ENCODE measurements at regions not wholly inside any gene's neighbourhood (a gene's known extent, or its start where the extent isn't known, plus 50 kb on each side); places are given as distances from the start of the nearest gene placed in this dataset.

GRCh38 chr11:81032906-81033305 lies 1592.1 kb upstream of the TENM4 start:
- TF ChIP-seq POLR2AphosphoS5 (IDR thresholded peaks at IDR 0.05; ENCODE audit: insufficient read depth, low read depth, low read length) (no peak), MAX (IDR thresholded peaks at IDR 0.05; ENCODE audit: insufficient read depth, insufficient read length) (no peak), JUN (IDR thresholded peaks at IDR 0.05; ENCODE audit: borderline replicate concordance, insufficient read depth, insufficient read length, low read depth) (no peak), CTCF (IDR thresholded peaks at IDR 0.05; ENCODE audit: extremely low read depth in 1 of 2, insufficient read depth in 1 of 2, low read depth in 1 of 2, low read length in 2 of 2) (no peak), GATA2 (IDR thresholded peaks at IDR 0.05; ENCODE audit: insufficient read depth, insufficient read length, low read depth, low read length) (no peak), FOS (IDR thresholded peaks at IDR 0.05; ENCODE audit: borderline replicate concordance, insufficient read depth, low read length) (no peak), POLR2A (IDR thresholded peaks at IDR 0.05; ENCODE audit: low read depth, low read length) (no peak), EZH2 (IDR thresholded peaks at IDR 0.05; ENCODE audit: borderline replicate concordance, low read depth, low read length, severe bottlenecking) (no peak), MYC (IDR thresholded peaks at IDR 0.05; ENCODE audit: low read depth, low read length) (no peak)
- no peak overlapping the region for H2AFZ ChIP-seq (ENCODE audit: low read depth, low read length)
- no peaks in the 10 kb centered on the region for H4K20me1 ChIP-seq (replicated peaks; ENCODE audit: control insufficient read depth, extremely low read depth, insufficient read depth, low read length)
- no TSS peak for BruUV-seq (replicated peaks)
- H3K9me1 ChIP-seq (replicated peaks; ENCODE audit: control insufficient read depth, extremely low read depth, insufficient read depth, low read length): no peaks in the 10 kb centered on the region
- H3K27me3 ChIP-seq (ENCODE audit: control insufficient read depth in 2 of 2, insufficient read depth in 2 of 2, low read length in 2 of 2): no peaks in the 10 kb centered on the region
- DNase-seq (ENCODE audit: low read depth, low spot score) (no peak), FAIRE-seq (no peak)
- no peak overlapping the region for H3K27ac ChIP-seq (ENCODE audit: insufficient read depth, low read depth, low read length)
- no peaks in the 10 kb centered on the region for H3K4me1 ChIP-seq (ENCODE audit: control insufficient read depth, extremely low read depth, insufficient read depth, low read length)
- dilution Hi-C loops (cut with MboI; ENCODE audit: extremely low pct_ligation_motif_present, low sequenced_read_pairs): no loop called here
- no peaks in the 10 kb centered on the region for H3K79me2 ChIP-seq (ENCODE audit: control insufficient read depth, insufficient read depth, low read length)
- CTCF ChIA-PET: no interaction called here
- intact Hi-C loops (cut with micrococcal nuclease): no loop called here
- no peak overlapping the region for H3K4me3 ChIP-seq (replicated peaks in 1 of 3; ENCODE audit: insufficient read depth in 1 of 3, low read depth in 1 of 3, low read length in 3 of 3)
- POLR2A ChIA-PET: no interaction called here
- no peaks in the 10 kb centered on the region for H3K9me3 ChIP-seq (replicated peaks; ENCODE audit: control insufficient read depth, insufficient read depth, low read length)
- no peak overlapping the region for H3K4me2 ChIP-seq (ENCODE audit: insufficient read depth, low read length)
- no peak overlapping the region for H3K9ac ChIP-seq (replicated peaks; ENCODE audit: extremely low read depth, insufficient read depth, low read length)
- no peaks in the 10 kb centered on the region for H3K36me3 ChIP-seq (ENCODE audit: control insufficient read depth in 2 of 2, extremely low read depth in 1 of 2, insufficient read depth in 2 of 2, low read length in 2 of 2)
